ENCODE measurements at regions not wholly inside any gene's neighbourhood (a gene's known extent, or its start where the extent isn't known, plus 50 kb on each side); places are given as distances from the start of the nearest gene placed in this dataset.

GRCh38 chr19:30131722-30132291 lies 189.8 kb downstream of the URI1 start:
- TF ChIP-seq ZNF274 (IDR thresholded peaks at IDR 0.05; ENCODE audit: low read depth, low read length) (no peak), CTCF (IDR thresholded peaks at IDR 0.05 in 2 of 3, conservative IDR thresholded peaks at IDR 0.05 in 1 of 3; ENCODE audit: borderline replicate concordance in 1 of 3, insufficient read depth in 1 of 3, low read depth in 2 of 3, low read length in 2 of 3) (no peak)
